HUES6 (cell line): ENCODE measurements at regions not wholly inside any gene's neighbourhood (a gene's known extent, or its start where the extent isn't known, plus 50 kb on each side); places are given as distances from the start of the nearest gene placed in this dataset.

Experiments used
- H3K27ac ChIP-seq: 2 replicates; pipeline ENCODE4 v1.7.0; 2013; ENCODE audit warnings: low read depth, mild to moderate bottlenecking, low read length, inconsistent platforms
- H3K27me3 ChIP-seq: 2 replicates; pipeline ENCODE4 v1.6.1; 2013; ENCODE audit warnings: low read length; ENCODE audit not compliant: control insufficient read depth, insufficient read depth
- H3K36me3 ChIP-seq: 2 replicates; pipeline ENCODE4 v1.6.1; 2013; ENCODE audit warnings: low read length; ENCODE audit not compliant: control insufficient read depth, insufficient read depth
- H3K4me1 ChIP-seq: 2 replicates; pipeline ENCODE4 v1.6.1; 2013; ENCODE audit warnings: low read length; ENCODE audit not compliant: control insufficient read depth, insufficient read depth
- H3K4me3 ChIP-seq: 2 replicates; pipeline ENCODE4 v1.5.1; 2013; ENCODE audit warnings: low read depth, low read length
- H3K9ac ChIP-seq: one replicate; pipeline ENCODE4 v1.6.1; 2013; ENCODE audit warnings: mild to moderate bottlenecking, low read length
- H3K9me3 ChIP-seq: 2 replicates; pipeline ENCODE4 v1.6.1; 2013; ENCODE audit warnings: low read depth, low read length; ENCODE audit not compliant: control insufficient read depth, insufficient read depth

DNA sequence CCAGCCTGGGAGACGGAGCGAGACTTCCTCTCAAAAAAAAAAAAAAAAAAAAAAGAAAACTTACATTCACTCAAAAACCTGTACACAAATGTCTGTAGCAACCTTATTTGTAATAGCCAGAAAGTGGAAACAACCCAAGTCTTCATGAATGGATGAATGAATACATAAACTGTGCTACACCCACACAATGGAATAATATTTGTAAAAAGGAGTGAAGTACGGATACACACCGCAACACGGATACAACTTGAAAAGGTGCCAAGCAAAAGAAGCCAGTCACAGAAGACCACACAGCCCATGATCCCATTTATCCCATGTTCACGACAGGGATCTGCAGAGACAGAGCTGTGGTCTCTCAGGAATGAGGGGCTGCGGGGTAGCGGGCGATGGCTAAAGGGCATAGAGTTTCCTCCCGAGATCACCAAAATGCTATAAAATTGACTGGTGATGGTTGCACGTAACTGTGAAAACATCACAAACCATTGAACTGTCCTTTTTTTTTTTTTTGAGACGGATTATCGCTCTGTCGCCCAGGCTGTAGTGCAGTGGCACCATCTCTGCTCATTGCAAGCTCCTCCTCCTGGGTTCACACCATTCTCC, 76.2 kb upstream of the COL5A1 start:
- Histone ChIP-seq H3K4me1 (no peaks in the 10 kb centered on the region), H3K27me3 (no peaks in the 10 kb centered on the region), H3K4me3 (no peak overlapping the region), H3K9me3 (peaks cover 27% of the 10 kb centered on the region), H3K36me3 (no peaks in the 10 kb centered on the region), H3K27ac (no peak overlapping the region), H3K9ac (no peak overlapping the region)

DNA sequence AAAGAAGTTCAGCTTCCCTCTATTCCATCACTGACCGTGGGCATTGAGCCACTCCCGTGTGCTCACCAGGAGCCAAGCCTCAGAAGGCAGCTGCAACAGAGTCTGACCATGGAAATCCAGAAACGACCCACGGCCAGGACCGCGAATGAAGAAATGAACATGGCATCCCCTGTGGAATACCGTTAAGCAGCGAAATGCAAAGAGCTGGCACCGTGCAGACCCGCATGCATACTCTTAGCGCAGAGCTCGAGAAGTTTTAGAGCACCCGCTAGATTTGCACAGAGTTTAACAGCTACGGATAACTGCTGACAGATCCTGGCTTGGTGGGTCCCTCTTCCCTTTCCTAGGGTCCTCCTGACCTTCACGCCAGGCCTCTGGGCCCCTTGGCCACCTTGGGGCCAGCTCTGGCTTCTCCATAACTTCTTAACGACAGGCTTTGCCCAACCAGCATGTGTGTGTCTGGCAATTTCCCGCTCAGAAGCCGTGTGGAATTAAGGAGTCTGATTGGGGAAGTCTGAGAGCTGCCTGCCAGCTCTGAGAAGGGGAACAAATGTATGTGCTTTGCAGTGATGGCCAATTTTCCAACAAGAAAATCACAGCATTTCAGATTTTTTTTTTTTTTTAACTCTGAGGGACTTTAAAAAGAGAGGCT, 75.3 kb upstream of the COL5A1 start:
- H3K9me3 ChIP-seq: peaks cover 27% of the 10 kb centered on the region
- no peaks in the 10 kb centered on the region for H3K4me1 ChIP-seq
- H3K36me3 ChIP-seq: no peaks in the 10 kb centered on the region
- H3K9ac ChIP-seq: no peak overlapping the region
- H3K27me3 ChIP-seq: no peaks in the 10 kb centered on the region
- H3K27ac ChIP-seq: no peak overlapping the region
- no peak overlapping the region for H3K4me3 ChIP-seq

DNA sequence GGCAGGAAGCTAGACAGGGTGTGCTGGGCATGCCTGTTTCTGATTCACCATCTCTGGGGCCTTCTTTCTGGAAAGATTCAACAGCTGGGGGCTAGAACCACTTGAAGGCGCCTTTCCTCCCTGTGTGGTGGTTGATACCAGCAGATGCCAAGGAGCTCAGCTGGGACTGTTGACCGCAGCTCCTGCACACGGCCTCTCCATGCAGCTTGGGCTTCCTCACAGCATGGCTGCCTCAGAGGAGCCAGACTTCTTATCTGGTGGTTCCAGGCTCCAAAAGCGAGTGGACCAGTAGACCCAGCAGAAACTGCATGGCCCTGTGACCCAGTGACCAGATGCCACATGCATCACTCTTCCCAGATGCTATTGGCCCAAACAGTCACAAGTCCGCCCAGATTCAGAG, 74.7 kb upstream of the COL5A1 start:
- Histone ChIP-seq H3K27me3 (no peaks in the 10 kb centered on the region), H3K4me3 (no peak overlapping the region), H3K9me3 (peaks cover 29% of the 10 kb centered on the region), H3K36me3 (no peaks in the 10 kb centered on the region), H3K4me1 (no peaks in the 10 kb centered on the region), H3K27ac (no peak overlapping the region), H3K9ac (no peak overlapping the region)

DNA sequence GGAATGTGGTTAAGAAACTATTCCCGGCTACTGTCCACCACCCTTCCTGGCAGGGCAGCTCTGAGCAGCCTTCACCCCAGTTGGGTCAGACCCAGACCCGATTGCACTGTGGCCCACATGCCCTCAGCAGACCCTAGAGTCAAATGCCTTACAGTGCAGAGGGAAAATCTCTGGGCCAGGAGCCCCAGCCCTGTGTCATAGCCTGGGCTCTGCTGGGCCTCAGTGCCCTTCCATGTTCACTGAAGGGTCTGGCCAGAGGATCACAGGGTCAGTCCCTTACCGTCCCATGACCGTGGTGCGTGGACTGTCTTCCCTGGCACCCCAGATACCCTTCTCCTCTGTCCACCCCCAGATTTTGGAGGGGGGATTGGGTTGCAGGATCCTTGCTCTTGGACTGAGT, 73.5 kb upstream of the COL5A1 start:
- H3K9ac ChIP-seq: no peak overlapping the region
- no peak overlapping the region for H3K4me3 ChIP-seq

DNA sequence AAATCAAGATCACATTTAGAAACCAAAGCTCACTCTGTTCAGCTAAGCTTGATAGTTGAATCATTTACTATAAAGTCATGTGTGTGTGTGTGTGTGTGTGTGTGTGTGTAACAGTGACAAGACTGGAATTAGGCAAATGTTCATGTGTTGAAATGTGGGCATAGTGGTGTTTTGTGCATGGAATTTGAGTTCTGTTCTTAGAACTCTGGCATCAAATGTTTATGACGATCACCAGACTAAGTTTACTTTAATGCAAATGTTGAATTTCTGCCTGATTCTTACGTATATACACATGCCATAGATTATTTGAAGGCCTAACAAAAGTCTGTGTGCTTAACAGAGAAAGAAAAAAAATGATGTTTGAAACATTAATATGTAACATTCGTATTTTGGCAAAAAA, 72.8 kb upstream of the COL5A1 start:
- H3K9ac ChIP-seq: no peak overlapping the region

More for the DNA sequence above, 73.5 kb upstream of the COL5A1 start:
- Histone ChIP-seq H3K36me3 (no peaks in the 10 kb centered on the region), H3K4me1 (no peaks in the 10 kb centered on the region), H3K27ac (no peak overlapping the region), H3K27me3 (no peaks in the 10 kb centered on the region), H3K9me3 (peaks cover 30% of the 10 kb centered on the region)

DNA sequence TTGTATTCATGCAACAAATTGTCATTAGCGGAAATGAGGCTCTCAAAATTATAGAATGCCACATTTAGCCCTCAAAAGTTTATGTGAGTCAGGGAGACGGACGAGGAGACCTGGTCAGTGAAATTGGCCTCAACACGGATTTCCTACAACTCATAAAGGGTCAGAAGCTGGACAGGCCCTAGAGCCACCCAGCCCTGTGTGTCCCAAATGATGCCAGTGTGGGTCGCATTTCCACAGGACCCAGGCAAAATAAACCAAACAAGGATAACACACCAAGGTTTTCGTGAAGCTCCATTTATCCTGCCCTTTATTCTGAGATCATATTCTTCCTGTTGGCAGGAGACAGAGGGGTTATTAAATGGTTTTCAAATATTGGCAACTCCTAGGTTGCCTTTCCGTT, 72.0 kb upstream of the COL5A1 start:
- Histone ChIP-seq H3K9ac (no peak overlapping the region), H3K9me3 (peaks cover 23% of the 10 kb centered on the region), H3K4me1 (no peaks in the 10 kb centered on the region), H3K4me3 (no peak overlapping the region), H3K36me3 (no peaks in the 10 kb centered on the region), H3K27me3 (no peaks in the 10 kb centered on the region), H3K27ac (no peak overlapping the region)

More for the DNA sequence above, 72.8 kb upstream of the COL5A1 start:
- Histone ChIP-seq H3K4me3 (no peak overlapping the region), H3K27me3 (no peaks in the 10 kb centered on the region), H3K4me1 (no peaks in the 10 kb centered on the region), H3K36me3 (no peaks in the 10 kb centered on the region), H3K27ac (no peak overlapping the region), H3K9me3 (peaks cover 25% of the 10 kb centered on the region)

DNA sequence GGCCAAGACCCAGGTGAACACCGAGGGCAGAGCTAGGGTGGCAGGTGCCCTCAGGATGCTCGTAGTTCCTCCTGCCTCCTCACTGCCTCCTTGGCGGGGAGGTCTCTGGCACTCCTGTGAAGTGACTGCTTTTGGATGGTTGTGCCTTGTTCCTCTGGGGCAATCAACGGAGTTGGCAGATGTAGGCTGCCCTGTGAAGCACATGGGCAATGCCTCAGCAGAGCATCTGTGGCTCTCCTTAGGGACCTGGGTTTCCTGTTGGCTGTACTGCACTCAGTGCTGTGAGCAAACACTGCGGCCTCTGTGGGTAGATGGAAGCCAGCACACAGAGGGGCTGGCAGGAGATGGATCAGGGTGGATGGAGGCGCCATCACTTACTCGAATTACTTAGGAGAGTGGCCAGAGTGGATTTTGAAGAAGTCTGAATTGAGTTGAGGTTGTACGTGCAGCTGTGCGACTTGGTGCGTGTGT, 71.4 kb upstream of the COL5A1 start:
- no peak overlapping the region for H3K9ac ChIP-seq
- no peak overlapping the region for H3K4me3 ChIP-seq

DNA sequence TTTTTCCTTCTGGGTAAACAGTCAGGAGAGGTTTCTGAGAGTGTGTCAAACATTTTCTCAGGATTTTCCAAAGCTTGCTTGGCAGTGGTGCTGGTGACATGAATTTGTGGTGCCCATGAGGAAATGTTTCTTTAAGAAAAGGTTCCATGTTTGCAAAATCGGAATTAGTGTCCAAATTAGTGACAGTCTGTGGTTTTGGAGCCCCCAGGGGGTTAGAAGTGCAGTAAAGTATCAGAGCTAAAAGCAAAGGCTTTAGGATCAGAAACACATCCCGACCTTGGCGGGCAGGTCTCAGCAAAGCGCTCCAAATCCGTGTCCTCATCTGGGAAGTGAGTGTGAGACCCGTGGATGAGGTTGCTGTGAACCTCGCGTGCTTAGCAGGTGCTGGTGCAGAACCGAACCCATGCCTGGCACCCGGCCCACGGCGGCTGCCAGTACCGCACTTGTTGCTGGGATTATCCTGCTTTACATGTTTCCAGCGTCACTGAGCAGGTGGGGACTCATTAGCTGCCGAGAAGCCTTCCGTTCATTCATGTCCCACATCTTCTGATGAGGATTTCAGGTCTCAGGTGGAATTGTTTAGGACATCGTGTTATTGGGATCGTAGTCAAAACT, 70.8 kb upstream of the COL5A1 start:
- Histone ChIP-seq H3K9me3 (peaks cover 15% of the 10 kb centered on the region), H3K4me1 (peaks cover 2% of the 10 kb centered on the region; the same call in 1 of the 2 replicates), H3K9ac (no peak overlapping the region), H3K27me3 (no peaks in the 10 kb centered on the region), H3K27ac (no peak overlapping the region), H3K4me3 (no peak overlapping the region), H3K36me3 (no peaks in the 10 kb centered on the region)

More for the DNA sequence above, 71.4 kb upstream of the COL5A1 start:
- no peaks in the 10 kb centered on the region for H3K36me3 ChIP-seq
- H3K4me1 ChIP-seq: peaks cover under 1% of the 10 kb centered on the region; the same call in 1 of the 2 replicates
- H3K9me3 ChIP-seq: peaks cover 20% of the 10 kb centered on the region
- no peak overlapping the region for H3K27ac ChIP-seq
- H3K27me3 ChIP-seq: no peaks in the 10 kb centered on the region

DNA sequence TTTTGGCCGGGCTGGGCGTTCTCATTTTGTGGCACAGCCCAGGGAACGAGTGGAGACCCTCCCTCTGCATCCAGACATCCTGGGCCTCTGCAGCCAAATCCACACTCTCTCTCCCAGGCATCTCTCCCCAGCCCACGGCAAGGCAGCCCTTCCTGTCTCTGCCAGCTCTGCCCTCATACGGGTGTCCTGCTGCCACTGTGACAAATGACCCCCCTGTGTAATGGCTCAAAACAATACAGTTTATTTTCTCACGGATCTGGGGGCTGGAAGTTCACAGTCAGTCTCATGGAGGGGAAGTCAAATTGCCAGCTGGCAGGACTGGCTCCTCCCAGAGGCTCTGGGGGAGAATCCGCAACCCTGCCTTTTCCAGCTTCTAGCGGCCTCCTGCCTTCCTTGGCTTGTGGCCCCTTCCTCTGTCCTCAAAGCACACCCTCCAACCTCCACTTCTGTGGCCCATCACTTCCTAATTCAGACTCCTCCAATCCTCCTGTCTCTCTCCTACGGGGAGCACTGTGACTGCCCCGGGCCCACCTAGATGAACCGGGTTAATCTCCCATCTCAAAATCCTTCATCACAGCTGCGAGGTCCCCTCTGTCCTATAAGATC, 70.2 kb upstream of the COL5A1 start:
- Histone ChIP-seq H3K4me3 (no peak overlapping the region), H3K9me3 (peaks cover 15% of the 10 kb centered on the region), H3K36me3 (no peaks in the 10 kb centered on the region), H3K27me3 (no peaks in the 10 kb centered on the region), H3K9ac (no peak overlapping the region), H3K27ac (no peak overlapping the region), H3K4me1 (peaks cover 2% of the 10 kb centered on the region; the same call in 1 of the 2 replicates)

DNA sequence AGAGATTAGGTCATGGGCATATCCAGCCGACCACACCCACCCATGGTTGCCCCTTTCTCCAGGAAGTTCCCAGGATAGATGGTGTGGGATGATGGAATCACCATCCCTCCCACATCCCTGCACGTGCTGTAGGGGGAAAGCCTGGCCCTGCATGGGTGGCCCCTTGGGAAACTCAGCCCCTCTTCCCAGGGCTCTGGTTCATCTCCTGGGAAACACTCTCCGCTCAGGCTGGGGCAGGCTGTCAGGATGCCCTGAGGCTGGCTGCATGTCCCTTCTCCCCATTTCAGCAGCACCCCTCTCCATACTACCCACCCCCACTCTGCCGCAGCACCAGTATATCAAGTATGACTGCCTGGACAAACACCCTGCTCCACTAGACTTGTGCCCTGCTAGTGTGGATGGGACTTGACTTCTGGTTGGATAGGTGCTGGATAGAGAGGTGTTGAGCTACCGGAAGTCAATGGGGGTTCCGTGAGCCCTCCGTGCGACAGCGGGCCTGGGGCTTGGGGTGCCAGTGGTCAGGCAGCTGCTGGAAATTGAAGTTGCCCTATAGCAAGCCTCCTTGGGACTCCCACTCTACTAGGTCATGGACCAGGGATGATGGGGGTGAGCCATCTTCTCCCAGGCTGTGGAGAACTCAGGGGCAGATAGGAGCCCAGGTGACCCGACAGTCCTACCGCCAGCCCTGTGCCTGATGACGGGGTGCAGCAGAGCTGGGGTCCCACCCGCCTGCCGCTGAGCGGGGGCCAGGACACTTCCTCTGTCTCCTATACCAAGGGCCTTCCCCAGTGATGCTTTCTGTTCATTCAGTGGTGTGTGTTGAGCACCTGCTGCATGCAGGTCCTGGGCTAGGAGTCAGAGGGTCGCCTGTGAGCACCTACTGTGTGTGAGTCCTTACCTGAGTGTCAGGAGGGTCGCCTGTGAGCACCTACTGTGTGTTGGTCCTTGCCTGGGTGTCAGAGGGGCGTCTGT, 69.4 kb upstream of the COL5A1 start:
- H3K27ac ChIP-seq: no peak overlapping the region
- H3K9me3 ChIP-seq: peaks cover 9% of the 10 kb centered on the region
- no peak overlapping the region for H3K9ac ChIP-seq
- H3K27me3 ChIP-seq: no peaks in the 10 kb centered on the region
- no peaks in the 10 kb centered on the region for H3K36me3 ChIP-seq
- peaks cover 2% of the 10 kb centered on the region; the same call in 1 of the 2 replicates for H3K4me1 ChIP-seq
- no peak overlapping the region for H3K4me3 ChIP-seq
